NCI-H1417 treated with DMSO at 0.1 percent for 48 hours (cell line): ENCODE measurements at regions not wholly inside any gene's neighbourhood (a gene's known extent, or its start where the extent isn't known, plus 50 kb on each side); places are given as distances from the start of the nearest gene placed in this dataset.
"Not testable (repeated sequence)": the region's sequence is repeated elsewhere in the genome, so short reads cannot be mapped to it uniquely, and the experiment has no call there.

Experiments
- DNase-seq: peaks from one replicate; lab custom pipeline; 2025; lab: John Stamatoyannopoulos, UW

- DNase-seq, result no peak
Observed at GRCh38 chr4:111405989-111406388, 739.3 kb upstream of the FAM241A start.

- no peak for DNase-seq
Observed at GRCh38 chr4:111410571-111410970, 734.7 kb upstream of the FAM241A start.

GRCh38 chr4:111417521-111417920 is 727.7 kb upstream of the FAM241A start:
- no peak for DNase-seq

- no peak for DNase-seq
Observed at GRCh38 chr4:111433441-111433840, 711.8 kb upstream of the FAM241A start.

GRCh38 chr4:111434586-111434985 is 710.7 kb upstream of the FAM241A start:
- DNase-seq, result no peak

GRCh38 chr4:111435986-111436744 is 709.1 kb upstream of the FAM241A start:
- no peak for DNase-seq

- no peak for DNase-seq
Observed at GRCh38 chr4:111441687-111442086, 703.6 kb upstream of the FAM241A start.

- DNase-seq, result not testable (repeated sequence)
Observed at GRCh38 chr4:111444836-111445235, 700.4 kb upstream of the FAM241A start.

GRCh38 chr4:111449657-111450056 is 695.6 kb upstream of the FAM241A start:
- DNase-seq, result no peak

- no peak for DNase-seq
Observed at GRCh38 chr4:111450867-111451266, 694.4 kb upstream of the FAM241A start.

GRCh38 chr4:111453216-111453615 is 692.0 kb upstream of the FAM241A start:
- DNase-seq, result no peak

- DNase-seq, result no peak
Observed at GRCh38 chr4:111454961-111455360, 690.3 kb upstream of the FAM241A start.

- no peak for DNase-seq
Observed at GRCh38 chr4:111464251-111465045, 680.8 kb upstream of the FAM241A start.

GRCh38 chr4:111466811-111467604 is 678.2 kb upstream of the FAM241A start:
- DNase-seq, result no peak

GRCh38 chr4:111475001-111475400 is 670.3 kb upstream of the FAM241A start:
- no peak for DNase-seq

GRCh38 chr4:111475666-111476065 is 669.6 kb upstream of the FAM241A start:
- no peak for DNase-seq

GRCh38 chr4:111480510-111480909 is 664.7 kb upstream of the FAM241A start:
- DNase-seq, result no peak

- DNase-seq, result no peak
Observed at GRCh38 chr4:111483375-111484169, 661.7 kb upstream of the FAM241A start.

GRCh38 chr4:111492496-111492895 is 652.8 kb upstream of the FAM241A start:
- DNase-seq, result no peak

GRCh38 chr4:111494471-111494870 is 650.8 kb upstream of the FAM241A start:
- no peak for DNase-seq

GRCh38 chr4:111494971-111495370 is 650.3 kb upstream of the FAM241A start:
- DNase-seq, result no peak

GRCh38 chr4:111499291-111499690 is 646.0 kb upstream of the FAM241A start:
- DNase-seq, result no peak
